Mammary epithelial cell (primary cell): ENCODE measurements at regions not wholly inside any gene's neighbourhood (a gene's known extent, or its start where the extent isn't known, plus 50 kb on each side); places are given as distances from the start of the nearest gene placed in this dataset.

Experiments used
- EZH2 ChIP-seq: IDR thresholded peaks from 2 replicates; pipeline ENCODE4 v1.6.1; 2012; ENCODE audit warnings: low read length, inconsistent platforms, borderline replicate concordance
- TF ChIP-seq, protein P1 (sequence below), 2 donors: IDR thresholded peaks in 1 of 2; conservative IDR thresholded peaks in 1 of 2; 2 replicates each; pipeline ENCODE4 v1.5.1; 2011 to 2012; ENCODE audit warnings: inconsistent platforms in 2 of 2, low read length in 2 of 2, mild to moderate bottlenecking in 2 of 2, control low read depth in 1 of 2, low read depth in 1 of 2; ENCODE audit not compliant: insufficient read depth in 1 of 2; ENCODE audit errors: extremely low read depth in 1 of 2

DNA sequence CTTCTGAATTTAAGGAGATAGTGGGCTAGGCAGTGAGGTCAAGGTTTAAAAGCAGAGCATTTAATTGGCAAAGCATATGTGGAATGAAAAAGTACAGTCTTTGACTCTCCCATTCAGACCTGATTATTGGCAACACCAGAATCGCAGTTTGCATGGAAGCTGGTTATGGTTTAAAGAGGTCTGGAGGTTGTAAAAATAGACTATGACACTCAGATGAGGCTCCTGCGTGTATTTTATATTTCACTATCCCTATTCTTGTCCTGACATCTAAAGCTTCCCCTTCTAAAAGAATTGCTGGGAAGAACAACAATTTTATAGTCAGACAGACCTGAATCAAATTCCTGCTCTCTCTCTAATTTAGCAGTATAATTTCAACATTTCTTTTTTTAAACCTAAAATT is 302.9 kb downstream of the PCDH7 start:
- no peak for TF ChIP-seq EZH2
- TF ChIP-seq, protein P1, sequence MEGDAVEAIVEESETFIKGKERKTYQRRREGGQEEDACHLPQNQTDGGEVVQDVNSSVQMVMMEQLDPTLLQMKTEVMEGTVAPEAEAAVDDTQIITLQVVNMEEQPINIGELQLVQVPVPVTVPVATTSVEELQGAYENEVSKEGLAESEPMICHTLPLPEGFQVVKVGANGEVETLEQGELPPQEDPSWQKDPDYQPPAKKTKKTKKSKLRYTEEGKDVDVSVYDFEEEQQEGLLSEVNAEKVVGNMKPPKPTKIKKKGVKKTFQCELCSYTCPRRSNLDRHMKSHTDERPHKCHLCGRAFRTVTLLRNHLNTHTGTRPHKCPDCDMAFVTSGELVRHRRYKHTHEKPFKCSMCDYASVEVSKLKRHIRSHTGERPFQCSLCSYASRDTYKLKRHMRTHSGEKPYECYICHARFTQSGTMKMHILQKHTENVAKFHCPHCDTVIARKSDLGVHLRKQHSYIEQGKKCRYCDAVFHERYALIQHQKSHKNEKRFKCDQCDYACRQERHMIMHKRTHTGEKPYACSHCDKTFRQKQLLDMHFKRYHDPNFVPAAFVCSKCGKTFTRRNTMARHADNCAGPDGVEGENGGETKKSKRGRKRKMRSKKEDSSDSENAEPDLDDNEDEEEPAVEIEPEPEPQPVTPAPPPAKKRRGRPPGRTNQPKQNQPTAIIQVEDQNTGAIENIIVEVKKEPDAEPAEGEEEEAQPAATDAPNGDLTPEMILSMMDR (conservative IDR thresholded peaks at IDR 0.05 in 1 of 2, IDR thresholded peaks at IDR 0.05 in 1 of 2; ENCODE audit: extremely low read depth in 1 of 2, insufficient read depth in 1 of 2, low read depth in 1 of 2, low read length in 2 of 2) = no peak
